ENCODE measurements at regions not wholly inside any gene's neighbourhood (a gene's known extent, or its start where the extent isn't known, plus 50 kb on each side); places are given as distances from the start of the nearest gene placed in this dataset.
"Not testable (repeated sequence)": the region's sequence is repeated elsewhere in the genome, so short reads cannot be mapped to it uniquely, and the experiment has no call there.

GRCh38 chr7:65643498-65643897 lies 229.4 kb upstream of the VKORC1L1 start:
- H3K4ac ChIP-seq (replicated peaks; ENCODE audit: insufficient read length, low read depth, low read length); H3K36me3 ChIP-seq (ENCODE audit: control insufficient read depth in 2 of 4, insufficient read depth in 4 of 4, low read length in 3 of 4); H3K9me3 ChIP-seq (ENCODE audit: insufficient read depth in 2 of 2, low read depth in 1 of 2, low read length in 1 of 2); H3K27me3 ChIP-seq (replicated peaks in 1 of 4; ENCODE audit: control insufficient read depth in 3 of 4, extremely low read depth in 1 of 4, insufficient read depth in 3 of 4, low read length in 3 of 4); H3K23me2 ChIP-seq (ENCODE audit: low read depth, low read length); H3K56ac ChIP-seq (replicated peaks; ENCODE audit: insufficient read length, low read depth, low read length); H3K9ac ChIP-seq (replicated peaks in 1 of 4; ENCODE audit: extremely low read depth in 1 of 4, low read depth in 3 of 4, low read length in 3 of 4); H2AK5ac ChIP-seq (ENCODE audit: low read depth, low read length); CTCF ChIA-PET (ENCODE audit: partially characterized antibody); H2BK120ac ChIP-seq (replicated peaks; ENCODE audit: low read depth, low read length); H3K23ac ChIP-seq (ENCODE audit: insufficient read length); FAIRE-seq; H2BK20ac ChIP-seq (ENCODE audit: low read length); H3K14ac ChIP-seq (ENCODE audit: insufficient read length); H3K4me2 ChIP-seq (ENCODE audit: insufficient read depth in 1 of 2, low read depth in 2 of 2, low read length in 2 of 2); H3K4me1 ChIP-seq (replicated peaks in 1 of 4; ENCODE audit: control insufficient read depth in 3 of 4, insufficient read depth in 4 of 4, low read length in 3 of 4); H2AFZ ChIP-seq (ENCODE audit: low read length); H4K91ac ChIP-seq (replicated peaks; ENCODE audit: insufficient read length, low read length); H2BK15ac ChIP-seq (ENCODE audit: low read length); H4K5ac ChIP-seq (ENCODE audit: insufficient read length, low read depth, low read length); H4K20me1 ChIP-seq (replicated peaks in 1 of 2; ENCODE audit: control insufficient read depth in 1 of 2, insufficient read depth in 2 of 2, low read length in 2 of 2); H3K79me1 ChIP-seq (ENCODE audit: low read depth, low read length); H3K18ac ChIP-seq (ENCODE audit: extremely low read depth, low read length); H2BK12ac ChIP-seq (ENCODE audit: low read depth, low read length); H3K79me2 ChIP-seq (ENCODE audit: control insufficient read depth in 1 of 2, insufficient read depth in 2 of 2, low read length in 2 of 2); H3K27ac ChIP-seq (ENCODE audit: low read depth, low read length); H3K4me3 ChIP-seq (ENCODE audit: extremely low read depth in 1 of 4, insufficient read depth in 2 of 4, low read depth in 3 of 4, low read length in 4 of 4); H2BK5ac ChIP-seq (ENCODE audit: low read depth, low read length); H4K8ac ChIP-seq (ENCODE audit: extremely low read depth, insufficient read depth, low read length); POLR2A ChIA-PET (ENCODE audit: partially characterized antibody); DNase-seq (ENCODE audit: low read depth in 1 of 2, low spot score in 2 of 2): not testable (repeated sequence)
- no CpG with 5 or more reads among the region's 5 CpGs for WGBS, 2 experiments (ENCODE audit: extremely low coverage in 1 of 2, insufficient coverage in 1 of 2, insufficient read length in 1 of 2, insufficient replicate concordance in 2 of 2, low coverage in 1 of 2, low lambda C conversion rate in 2 of 2, missing lambda C conversion rate in 1 of 2)

GRCh38 chr7:65647153-65647964 lies 225.5 kb upstream of the VKORC1L1 start:
- H4K8ac ChIP-seq (ENCODE audit: extremely low read depth, insufficient read depth, low read length); CTCF ChIA-PET (ENCODE audit: partially characterized antibody); H3K4me3 ChIP-seq (ENCODE audit: extremely low read depth in 1 of 4, insufficient read depth in 2 of 4, low read depth in 3 of 4, low read length in 4 of 4); H4K5ac ChIP-seq (ENCODE audit: insufficient read length, low read depth, low read length); POLR2A ChIA-PET (ENCODE audit: partially characterized antibody); H2BK15ac ChIP-seq (ENCODE audit: low read length); H2AFZ ChIP-seq (ENCODE audit: low read length); H2BK120ac ChIP-seq (replicated peaks; ENCODE audit: low read depth, low read length); H3K56ac ChIP-seq (replicated peaks; ENCODE audit: insufficient read length, low read depth, low read length); H2AK5ac ChIP-seq (ENCODE audit: low read depth, low read length); DNase-seq (ENCODE audit: low read depth in 1 of 2, low spot score in 2 of 2); H3K79me1 ChIP-seq (ENCODE audit: low read depth, low read length); H4K20me1 ChIP-seq (replicated peaks in 1 of 2; ENCODE audit: control insufficient read depth in 1 of 2, insufficient read depth in 2 of 2, low read length in 2 of 2); H3K4me1 ChIP-seq (replicated peaks in 1 of 4; ENCODE audit: control insufficient read depth in 3 of 4, insufficient read depth in 4 of 4, low read length in 3 of 4); H3K36me3 ChIP-seq (ENCODE audit: control insufficient read depth in 2 of 4, insufficient read depth in 4 of 4, low read length in 3 of 4); H3K23me2 ChIP-seq (ENCODE audit: low read depth, low read length); H2BK5ac ChIP-seq (ENCODE audit: low read depth, low read length); H3K4me2 ChIP-seq (ENCODE audit: insufficient read depth in 1 of 2, low read depth in 2 of 2, low read length in 2 of 2); H3K79me2 ChIP-seq (ENCODE audit: control insufficient read depth in 1 of 2, insufficient read depth in 2 of 2, low read length in 2 of 2); H3K4ac ChIP-seq (replicated peaks; ENCODE audit: insufficient read length, low read depth, low read length); H3K9me3 ChIP-seq (ENCODE audit: insufficient read depth in 2 of 2, low read depth in 1 of 2, low read length in 1 of 2); H3K9ac ChIP-seq (replicated peaks in 1 of 4; ENCODE audit: extremely low read depth in 1 of 4, low read depth in 3 of 4, low read length in 3 of 4); H3K14ac ChIP-seq (ENCODE audit: insufficient read length); H4K91ac ChIP-seq (replicated peaks; ENCODE audit: insufficient read length, low read length); FAIRE-seq; H3K18ac ChIP-seq (ENCODE audit: extremely low read depth, low read length); H3K23ac ChIP-seq (ENCODE audit: insufficient read length); H2BK12ac ChIP-seq (ENCODE audit: low read depth, low read length); H2BK20ac ChIP-seq (ENCODE audit: low read length); H3K27me3 ChIP-seq (replicated peaks in 1 of 4; ENCODE audit: control insufficient read depth in 3 of 4, extremely low read depth in 1 of 4, insufficient read depth in 3 of 4, low read length in 3 of 4); H3K27ac ChIP-seq (ENCODE audit: low read depth, low read length): not testable (repeated sequence)
- no CpG with 5 or more reads among the region's 78 CpGs for WGBS, 2 experiments (ENCODE audit: extremely low coverage in 1 of 2, insufficient coverage in 1 of 2, insufficient read length in 1 of 2, insufficient replicate concordance in 2 of 2, low coverage in 1 of 2, low lambda C conversion rate in 2 of 2, missing lambda C conversion rate in 1 of 2)

All from H1 (cell line).